ENCODE measurements at regions not wholly inside any gene's neighbourhood (a gene's known extent, or its start where the extent isn't known, plus 50 kb on each side); places are given as distances from the start of the nearest gene placed in this dataset.

DNA sequence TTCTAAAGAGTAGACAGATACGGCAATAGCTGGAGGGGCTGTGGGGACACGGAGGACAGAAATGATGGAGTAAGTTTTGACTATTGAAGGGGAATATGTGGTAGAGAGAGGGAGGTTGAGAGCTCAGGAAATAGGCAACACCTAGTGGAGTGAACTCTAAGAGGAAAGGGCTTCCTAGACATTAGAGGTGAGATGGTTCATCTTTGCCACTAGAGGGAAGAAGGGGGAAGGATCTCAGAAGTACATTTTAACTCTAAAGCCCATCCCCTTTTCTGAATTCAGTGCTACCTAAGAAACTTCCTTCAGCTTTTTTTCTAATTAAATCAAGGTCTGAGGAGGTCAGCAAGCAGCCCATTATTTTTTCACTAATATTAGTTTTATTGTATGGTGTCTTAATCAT is 689.4 kb upstream of the MAP3K7 start:
- Mint-ChIP-seq H3K27me3 (ENCODE audit: unreplicated experiment) (no peaks in the 10 kb centered on the region), H3K4me3 (ENCODE audit: unreplicated experiment) (no peak overlapping the region), H3K36me3 (ENCODE audit: unreplicated experiment) (no peaks in the 10 kb centered on the region), H3K27ac (ENCODE audit: unreplicated experiment) (peak overlapping the region; percentile 61), H3K9me3 (ENCODE audit: unreplicated experiment) (peaks cover 9% of the 10 kb centered on the region), H3K4me1 (ENCODE audit: unreplicated experiment) (peaks cover 35% of the 10 kb centered on the region)
- TF ChIP-seq, protein P1, sequence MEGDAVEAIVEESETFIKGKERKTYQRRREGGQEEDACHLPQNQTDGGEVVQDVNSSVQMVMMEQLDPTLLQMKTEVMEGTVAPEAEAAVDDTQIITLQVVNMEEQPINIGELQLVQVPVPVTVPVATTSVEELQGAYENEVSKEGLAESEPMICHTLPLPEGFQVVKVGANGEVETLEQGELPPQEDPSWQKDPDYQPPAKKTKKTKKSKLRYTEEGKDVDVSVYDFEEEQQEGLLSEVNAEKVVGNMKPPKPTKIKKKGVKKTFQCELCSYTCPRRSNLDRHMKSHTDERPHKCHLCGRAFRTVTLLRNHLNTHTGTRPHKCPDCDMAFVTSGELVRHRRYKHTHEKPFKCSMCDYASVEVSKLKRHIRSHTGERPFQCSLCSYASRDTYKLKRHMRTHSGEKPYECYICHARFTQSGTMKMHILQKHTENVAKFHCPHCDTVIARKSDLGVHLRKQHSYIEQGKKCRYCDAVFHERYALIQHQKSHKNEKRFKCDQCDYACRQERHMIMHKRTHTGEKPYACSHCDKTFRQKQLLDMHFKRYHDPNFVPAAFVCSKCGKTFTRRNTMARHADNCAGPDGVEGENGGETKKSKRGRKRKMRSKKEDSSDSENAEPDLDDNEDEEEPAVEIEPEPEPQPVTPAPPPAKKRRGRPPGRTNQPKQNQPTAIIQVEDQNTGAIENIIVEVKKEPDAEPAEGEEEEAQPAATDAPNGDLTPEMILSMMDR (IDR thresholded peaks at IDR 0.05), result peak; percentile 63
- no peak for DNase-seq (ENCODE audit: extremely low spot score, unreplicated experiment)

GRCh38 chr6:91273729-91274128 is 686.9 kb upstream of the MAP3K7 start:
- H3K27ac Mint-ChIP-seq (ENCODE audit: unreplicated experiment), result peak overlapping the region; percentile 73
- peaks cover 41% of the 10 kb centered on the region for H3K4me1 Mint-ChIP-seq (ENCODE audit: unreplicated experiment)
- peaks cover 9% of the 10 kb centered on the region for H3K9me3 Mint-ChIP-seq (ENCODE audit: unreplicated experiment)
- H3K27me3 Mint-ChIP-seq (ENCODE audit: unreplicated experiment), result no peaks in the 10 kb centered on the region
- no peak for DNase-seq (ENCODE audit: extremely low spot score, unreplicated experiment)
- H3K36me3 Mint-ChIP-seq (ENCODE audit: unreplicated experiment), result no peaks in the 10 kb centered on the region
- H3K4me3 Mint-ChIP-seq (ENCODE audit: unreplicated experiment), result no peak overlapping the region
- TF ChIP-seq, protein P1 (IDR thresholded peaks at IDR 0.05), result no peak

GRCh38 chr6:91271807-91272206 is 684.9 kb upstream of the MAP3K7 start:
- no peak overlapping the region for H3K27ac Mint-ChIP-seq (ENCODE audit: unreplicated experiment)
- TF ChIP-seq, protein P1 (IDR thresholded peaks at IDR 0.05), result no peak
- peaks cover 9% of the 10 kb centered on the region for H3K9me3 Mint-ChIP-seq (ENCODE audit: unreplicated experiment)
- H3K4me3 Mint-ChIP-seq (ENCODE audit: unreplicated experiment), result no peak overlapping the region
- no peaks in the 10 kb centered on the region for H3K27me3 Mint-ChIP-seq (ENCODE audit: unreplicated experiment)
- H3K4me1 Mint-ChIP-seq (ENCODE audit: unreplicated experiment), result peaks cover 59% of the 10 kb centered on the region
- DNase-seq (ENCODE audit: extremely low spot score, unreplicated experiment), result no peak
- H3K36me3 Mint-ChIP-seq (ENCODE audit: unreplicated experiment), result no peaks in the 10 kb centered on the region

- peak overlapping the region; percentile 83 for H3K27ac Mint-ChIP-seq (ENCODE audit: unreplicated experiment)
- peaks cover 4% of the 10 kb centered on the region for H3K9me3 Mint-ChIP-seq (ENCODE audit: unreplicated experiment)
- no peaks in the 10 kb centered on the region for H3K27me3 Mint-ChIP-seq (ENCODE audit: unreplicated experiment)
- no peak overlapping the region for H3K4me3 Mint-ChIP-seq (ENCODE audit: unreplicated experiment)
- H3K4me1 Mint-ChIP-seq (ENCODE audit: unreplicated experiment), result peaks cover 44% of the 10 kb centered on the region
- TF ChIP-seq, protein P1 (IDR thresholded peaks at IDR 0.05), result no peak
- DNase-seq (ENCODE audit: extremely low spot score, unreplicated experiment), result no peak
- no peaks in the 10 kb centered on the region for H3K36me3 Mint-ChIP-seq (ENCODE audit: unreplicated experiment)
These were observed 682.1 kb upstream of the MAP3K7 start for GRCh38 chr6:91268941-91269340.

GRCh38 chr6:91267246-91267645 is 680.4 kb upstream of the MAP3K7 start:
- TF ChIP-seq, protein P1 (IDR thresholded peaks at IDR 0.05), result no peak
- Mint-ChIP-seq H3K36me3 (ENCODE audit: unreplicated experiment) (no peaks in the 10 kb centered on the region), H3K4me1 (ENCODE audit: unreplicated experiment) (peaks cover 34% of the 10 kb centered on the region), H3K27ac (ENCODE audit: unreplicated experiment) (peak overlapping the region; percentile 52), H3K9me3 (ENCODE audit: unreplicated experiment) (peaks cover 8% of the 10 kb centered on the region), H3K4me3 (ENCODE audit: unreplicated experiment) (no peak overlapping the region), H3K27me3 (ENCODE audit: unreplicated experiment) (no peaks in the 10 kb centered on the region)
- DNase-seq (ENCODE audit: extremely low spot score, unreplicated experiment), result no peak

Measured in osteocyte (in vitro differentiated cells).